Putamen (tissue), 1 donor: ENCODE measurements at regions not wholly inside any gene's neighbourhood (a gene's known extent, or its start where the extent isn't known, plus 50 kb on each side); places are given as distances from the start of the nearest gene placed in this dataset.
"Not testable (repeated sequence)": the region's sequence is repeated elsewhere in the genome, so short reads cannot be mapped to it uniquely, and the experiment has no call there.

Source experiments
- DNase-seq: peaks from one replicate; pipeline ENCODE4 v3.0.0-alpha.2; 2016; ENCODE audit warnings: low spot score

DNA sequence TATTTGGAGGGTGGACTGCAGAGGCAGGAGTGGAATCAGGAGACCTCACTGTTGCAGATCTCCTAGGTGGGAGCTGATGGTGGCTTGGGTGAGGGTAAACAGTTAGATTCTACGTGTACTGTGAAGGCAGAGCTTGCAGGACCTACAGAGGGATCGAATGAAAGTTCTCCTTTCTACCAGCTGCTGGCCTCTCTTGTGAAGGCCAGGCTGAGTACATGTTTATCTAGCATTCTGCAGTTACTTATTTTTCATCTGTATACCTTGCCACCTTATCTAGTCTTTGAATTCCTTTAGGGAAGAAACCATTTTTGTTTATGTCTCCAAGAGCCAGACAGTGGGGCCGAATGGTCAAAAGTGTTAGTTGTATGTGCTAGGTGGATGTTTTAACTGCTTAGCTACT lies 57.6 kb downstream of the PTTG1 start:
- no peak for DNase-seq

GRCh38 chr5:160479926-160480325 lies 58.3 kb downstream of the PTTG1 start:
- no peak for DNase-seq

DNA sequence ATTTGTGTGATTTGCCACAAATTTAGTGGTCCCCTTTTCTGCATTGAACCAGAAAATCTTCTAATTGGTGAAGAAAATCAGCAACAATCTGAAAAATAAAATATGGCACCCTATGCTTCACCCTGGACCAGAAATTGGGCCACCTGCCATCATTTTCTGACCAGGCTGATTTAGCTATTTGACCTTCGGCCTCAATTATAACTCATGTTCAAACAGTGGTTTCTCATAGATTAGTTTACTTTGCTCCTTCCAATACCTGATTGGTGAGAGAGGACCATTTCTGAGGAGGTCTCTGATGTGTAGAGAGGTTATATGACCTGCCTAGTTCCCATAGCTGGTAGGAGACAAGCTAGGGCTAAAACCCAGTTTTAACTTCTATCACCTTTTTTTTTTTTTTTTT lies 59.0 kb downstream of the PTTG1 start:
- DNase-seq, result no peak

- DNase-seq, result no peak
Observed at GRCh38 chr5:160484678-160485077, 63.0 kb downstream of the PTTG1 start.

DNA sequence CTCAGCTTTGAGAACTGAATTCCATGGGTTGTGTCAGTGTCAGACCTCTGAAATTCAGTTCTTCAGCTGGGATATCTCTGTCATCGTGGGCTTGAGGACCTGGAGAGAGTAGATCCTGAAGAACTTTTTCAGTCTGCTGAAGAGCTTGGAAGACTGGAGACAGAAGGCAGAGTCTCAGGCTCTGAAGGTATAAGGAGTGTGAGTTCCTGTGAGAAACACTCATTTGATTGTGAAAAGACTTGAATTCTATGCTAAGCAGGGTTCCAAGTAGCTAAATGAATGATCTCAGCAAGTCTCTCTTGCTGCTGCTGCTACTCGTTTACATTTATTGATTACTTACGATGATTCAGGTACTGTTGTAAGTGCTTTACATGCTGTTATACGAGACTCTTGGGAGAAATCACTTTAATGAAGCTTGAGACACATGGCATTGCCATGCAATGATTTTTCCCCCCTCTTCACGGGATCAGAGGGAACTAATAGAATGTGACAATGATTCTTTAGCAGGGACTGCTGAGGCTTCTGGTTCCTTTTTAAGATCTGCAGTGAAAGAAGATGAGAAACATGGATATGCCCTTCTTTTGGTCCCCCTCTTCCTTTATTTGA lies 63.8 kb downstream of the PTTG1 start:
- no peak for DNase-seq

DNA sequence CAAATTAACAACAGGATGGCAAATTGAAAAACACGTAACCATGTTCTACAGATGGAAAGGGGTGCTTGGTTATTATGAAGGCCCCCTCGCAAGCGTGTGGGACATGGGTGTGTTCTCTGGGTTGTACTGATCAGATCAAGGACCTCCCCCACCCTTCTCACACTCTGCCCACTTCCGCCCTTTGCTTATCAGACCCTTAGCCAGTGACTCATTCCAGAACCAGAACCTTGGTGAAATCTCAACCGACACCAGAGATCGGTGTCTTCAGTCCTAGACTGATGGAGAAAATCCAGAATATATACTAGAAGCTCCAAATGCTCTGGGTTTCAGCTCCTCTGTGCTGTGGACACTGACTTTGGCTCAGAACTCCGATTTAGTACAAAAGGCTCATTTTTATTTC lies 64.9 kb downstream of the PTTG1 start:
- DNase-seq, result no peak

GRCh38 chr5:160488394-160489325 lies 67.0 kb downstream of the PTTG1 start:
- no peak for DNase-seq

DNA sequence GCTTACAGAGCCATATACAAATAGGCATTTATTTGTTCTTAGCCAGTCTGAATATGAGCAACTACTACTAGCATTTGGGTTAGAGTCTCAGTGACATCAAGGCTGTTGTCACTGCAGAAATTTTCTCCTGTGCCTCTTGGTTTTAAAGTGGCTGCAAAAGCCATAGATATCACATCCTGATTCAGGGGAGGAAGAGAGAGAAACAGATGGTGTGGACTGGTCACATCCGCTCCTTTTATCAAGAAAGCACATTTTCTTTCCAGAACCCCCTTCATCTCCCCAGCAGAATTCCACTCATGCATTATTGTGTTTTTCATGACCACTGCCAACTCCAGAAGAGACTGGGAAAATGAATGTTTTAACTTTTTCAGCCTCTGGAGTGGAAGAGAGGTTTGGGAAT lies 69.8 kb downstream of the PTTG1 start:
- no peak for DNase-seq

GRCh38 chr5:160492565-160492964 lies 70.9 kb downstream of the PTTG1 start:
- DNase-seq, result no peak

- no peak for DNase-seq
Observed at GRCh38 chr5:160493806-160494338, 72.2 kb downstream of the PTTG1 start.

GRCh38 chr5:160494451-160494850 lies 72.8 kb downstream of the PTTG1 start:
- DNase-seq, result no peak

DNA sequence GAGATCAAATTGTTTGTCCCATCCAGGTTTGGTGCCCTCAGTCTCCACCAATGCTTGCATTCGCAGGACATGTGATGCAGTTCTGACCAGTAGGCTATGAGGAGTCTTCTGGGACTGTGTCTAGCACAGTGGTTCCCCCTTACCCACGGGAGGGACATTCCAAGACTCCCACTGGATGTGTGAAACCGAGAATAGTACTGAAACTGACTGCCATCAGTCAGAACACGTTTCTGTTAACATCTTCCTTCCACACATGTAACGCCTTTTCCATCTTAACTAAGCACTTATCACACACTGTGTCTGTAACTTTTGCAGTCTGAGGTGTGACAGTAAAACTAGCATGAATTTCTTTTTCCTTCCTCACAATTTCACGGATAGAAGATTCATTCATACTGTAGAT lies 74.7 kb downstream of the PTTG1 start:
- no peak for DNase-seq

- no peak for DNase-seq
Observed at GRCh38 chr5:160496784-160497183, 75.1 kb downstream of the PTTG1 start.

DNA sequence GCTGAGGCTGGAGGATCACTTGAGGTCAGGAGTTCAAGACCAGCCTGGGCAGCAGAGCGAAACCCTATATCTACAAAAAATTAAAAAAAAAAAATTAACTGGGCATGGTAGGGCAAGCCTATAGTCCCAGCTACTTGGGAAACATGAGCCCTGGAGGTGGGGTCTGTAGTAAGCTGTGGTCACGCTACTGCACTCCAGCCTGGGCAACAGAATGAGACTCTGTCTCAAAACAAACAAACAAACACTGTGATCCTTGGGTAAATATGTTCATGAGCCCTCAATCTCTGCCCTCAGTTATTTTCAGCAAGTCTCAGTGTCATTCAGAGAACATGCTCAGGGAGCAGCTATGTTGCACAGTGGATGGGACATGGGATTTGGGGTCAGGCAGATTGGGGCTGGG lies 76.2 kb downstream of the PTTG1 start:
- no peak for DNase-seq

DNA sequence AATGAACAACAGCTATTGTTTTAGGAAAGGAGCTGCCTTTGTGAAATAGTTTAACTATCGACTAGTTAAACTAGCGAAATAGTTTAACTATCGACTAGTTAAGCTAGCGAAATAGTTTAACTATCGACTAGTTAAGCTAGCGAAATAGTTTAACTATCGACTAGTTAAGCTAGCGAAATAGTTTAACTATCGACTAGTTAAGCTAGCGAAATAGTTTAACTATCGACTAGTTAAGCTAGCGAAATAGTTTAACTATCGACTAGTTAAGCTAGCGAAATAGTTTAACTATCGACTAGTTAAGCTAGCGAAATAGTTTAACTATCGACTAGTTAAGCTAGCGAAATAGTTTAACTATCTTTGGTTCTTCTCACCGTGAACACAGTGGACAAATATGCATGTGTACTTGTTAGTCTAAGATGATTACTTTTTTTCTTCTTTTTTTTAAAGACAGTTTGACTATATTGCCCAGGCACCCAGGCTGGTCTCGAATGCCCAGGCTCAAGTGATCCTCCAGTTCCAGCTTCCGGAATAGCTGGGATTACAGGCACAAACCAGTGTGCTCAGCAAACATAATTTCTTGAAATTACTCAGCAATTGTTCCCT lies 76.9 kb downstream of the PTTG1 start:
- not testable (repeated sequence) for DNase-seq

DNA sequence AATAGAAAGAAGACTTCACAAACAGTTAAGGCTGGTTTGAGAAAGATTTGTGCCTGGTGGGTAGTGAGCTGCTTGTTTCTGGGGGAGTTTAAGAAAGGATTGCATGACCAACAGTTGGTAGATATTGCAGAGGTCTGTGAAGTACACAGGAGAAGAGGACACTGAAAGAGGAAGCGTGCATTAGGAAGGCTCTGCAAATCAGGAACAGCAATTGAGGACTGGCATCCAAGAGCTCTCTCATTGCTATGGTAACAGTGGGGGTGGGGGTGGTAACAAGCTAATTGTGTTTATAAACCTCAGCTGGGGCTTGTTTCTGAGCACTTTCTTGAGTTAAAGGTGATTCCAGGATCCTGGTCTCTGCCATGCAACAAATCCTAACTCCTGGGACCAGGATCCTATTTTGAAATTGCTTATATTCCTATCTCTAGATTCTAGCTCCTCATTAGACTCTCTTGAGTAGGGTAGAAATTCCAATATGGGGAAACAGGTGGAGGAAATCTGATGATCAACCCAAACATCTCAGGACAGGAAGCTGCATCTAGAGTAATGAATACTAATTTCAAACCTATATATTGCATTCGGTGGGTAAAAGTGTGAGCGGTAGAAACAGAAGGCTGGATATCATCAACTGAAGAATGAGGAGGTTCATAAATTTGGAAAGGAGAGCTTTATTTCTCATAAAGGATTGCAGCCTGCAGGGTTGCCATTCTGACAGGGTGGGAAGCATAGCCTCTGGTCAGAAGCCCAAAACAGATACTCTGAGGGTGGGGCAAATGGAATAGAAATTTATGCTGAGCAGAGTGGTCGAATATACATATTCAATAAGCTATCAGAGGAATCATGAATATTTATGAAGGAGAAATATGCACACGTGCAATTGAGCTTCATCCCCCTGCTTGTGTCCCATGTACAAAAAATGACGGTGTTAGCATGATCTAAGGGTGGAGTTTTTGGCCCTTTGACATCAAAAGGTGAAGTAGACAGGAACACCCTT lies 79.4 kb downstream of the PTTG1 start:
- peak; percentile 8 for DNase-seq

DNA sequence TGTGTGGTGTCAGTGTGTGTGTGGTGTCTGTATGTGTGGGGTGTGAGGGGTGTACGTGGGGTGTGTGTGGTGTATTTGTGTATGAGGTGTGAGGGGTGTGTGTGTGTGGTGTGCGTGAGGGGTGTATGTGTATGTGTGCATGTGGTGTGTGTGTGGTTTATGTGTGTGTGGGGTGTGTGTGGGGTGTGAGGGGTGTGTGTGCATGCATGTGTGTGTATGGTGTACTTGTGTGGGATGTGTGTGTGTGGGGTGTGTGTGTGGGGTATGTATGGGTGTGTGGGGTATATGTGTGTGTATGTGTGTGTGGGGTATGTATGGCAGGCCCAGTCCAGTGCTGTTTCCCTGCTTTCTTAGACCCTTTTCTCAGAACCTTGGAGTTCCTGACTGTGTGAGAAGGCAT lies 83.3 kb downstream of the PTTG1 start:
- DNase-seq, result no peak

- DNase-seq, result peak; percentile 69
Observed at GRCh38 chr5:160506006-160507004, 84.7 kb downstream of the PTTG1 start.

GRCh38 chr5:160507221-160507721 lies 85.6 kb downstream of the PTTG1 start:
- peak; percentile 24 for DNase-seq

DNA sequence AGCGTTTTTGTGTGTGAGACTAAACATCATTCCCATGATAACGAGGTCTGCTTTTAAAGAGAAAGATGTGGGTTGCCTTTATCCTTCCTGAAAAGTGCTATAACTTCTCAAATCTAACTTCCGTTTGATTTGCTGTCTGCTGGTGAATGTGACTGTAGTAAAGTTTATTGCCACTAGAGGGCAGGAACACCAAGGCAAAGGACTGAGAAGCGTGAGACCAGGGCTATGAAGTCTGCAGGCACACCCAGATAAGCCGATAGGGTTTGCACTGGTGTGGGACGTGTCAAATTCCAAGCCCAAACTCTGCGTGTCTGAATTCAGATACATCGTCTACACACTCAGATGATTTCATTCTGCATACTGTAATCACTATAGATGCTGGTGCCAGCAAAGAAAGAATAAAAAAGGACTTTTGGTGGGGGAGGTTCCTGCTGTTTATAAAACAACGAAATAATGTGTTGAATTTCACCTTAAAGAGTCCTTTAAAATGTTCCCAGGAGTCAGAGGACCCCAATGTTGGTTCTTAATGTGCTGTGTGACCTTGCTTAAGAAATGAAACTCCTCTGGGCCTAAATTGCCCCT lies 87.2 kb downstream of the PTTG1 start:
- DNase-seq, result peak; percentile 82
